Gastrocnemius medialis (tissue), 4 donors: ENCODE measurements at regions not wholly inside any gene's neighbourhood (a gene's known extent, or its start where the extent isn't known, plus 50 kb on each side); places are given as distances from the start of the nearest gene placed in this dataset.
"Not testable (repeated sequence)": the region's sequence is repeated elsewhere in the genome, so short reads cannot be mapped to it uniquely, and the experiment has no call there.

Experiments used
- ATAC-seq, 2 donors: fragments of 150-250 bp; one replicate each; pipeline ENCODE4 v1.9.1; 2016
- DNase-seq, 2 donors: peaks; one replicate each; pipeline ENCODE4 v3.0.0-alpha.2; 2019
- H3K27ac ChIP-seq, 4 donors: fragments of 200-600 bp; sonication (generic); 1 replicate in 1 of 4; 2 replicates in 3 of 4; pipeline ENCODE4 v1.5.1; 2016 to 2018; ENCODE audit warnings: mild to moderate bottlenecking in 2 of 4, moderate library complexity in 1 of 4
- H3K27me3 ChIP-seq, 3 donors: fragments of 200-600 bp; sonication (generic) in 2 of 3; 1 replicate in 1 of 3; 2 replicates in 2 of 3; pipeline versions ENCODE4 v1.5.1 to v1.6.0; 2016 to 2019; ENCODE audit warnings: mild to moderate bottlenecking in 1 of 3, moderate library complexity in 1 of 3
- H3K36me3 ChIP-seq, 2 donors: fragments of 200-600 bp; sonication (generic) in 1 of 2; one replicate each; pipeline ENCODE4 v1.5.1; 2017 to 2018
- H3K4me1 ChIP-seq, 2 donors: fragments of 200-600 bp; sonication (generic) in 1 of 2; one replicate each; pipeline ENCODE4 v1.5.1; 2016 to 2017; ENCODE audit warnings: mild to moderate bottlenecking in 2 of 2
- H3K4me3 ChIP-seq, 4 donors: fragments of 200-600 bp; sonication (generic) in 3 of 4; 1 replicate in 1 of 4; 2 replicates in 3 of 4; pipeline ENCODE4 v1.5.1; 2016 to 2019; ENCODE audit warnings: mild to moderate bottlenecking in 2 of 4
- H3K9me3 ChIP-seq, 3 donors: fragments of 200-600 bp; sonication (generic) in 2 of 3; 1 replicate in 1 of 3; 2 replicates in 2 of 3; pipeline ENCODE4 v1.5.1; 2016 to 2019
- CTCF ChIP-seq, 5 experiments: fragments of 450-650 bp in 3 of 5; fragments of 200-600 bp in 2 of 5; sonication (generic) in 2 of 5; IDR thresholded peaks in 4 of 5; conservative IDR thresholded peaks in 1 of 5; 1 replicate in 4 of 5; 2 replicates in 1 of 5; pipeline ENCODE4 v1.5.1; 2016 to 2019; ENCODE audit warnings: antibody characterized with exemption in 5 of 5, mild to moderate bottlenecking in 3 of 5, moderate library complexity in 3 of 5
- POLR2A ChIP-seq, 2 donors: fragments of 450-650 bp; IDR thresholded peaks; one replicate each; pipeline ENCODE4 v1.6.1; 2017; ENCODE audit warnings: antibody characterized with exemption in 2 of 2, mild to moderate bottlenecking in 2 of 2, moderate library complexity in 2 of 2
- in situ Hi-C, 4 donors: fragments of 200-750 bp; cut with MboI; loops; one replicate each; pipeline versions ENCODE4 v1.15.0 to v1.8.0; 2017; ENCODE audit warnings: low sequenced_read_pairs in 4 of 4
- intact Hi-C: fragments of 100-400 bp; cut with DNase I; formaldehyde crosslinking; loops from one replicate; pipeline ENCODE4 v1.15.1; 2023; ENCODE audit warnings: low total_unique reads

- intact Hi-C loops (no loop called here), in situ Hi-C loops (no loop called here)
- ATAC-seq (no peak), DNase-seq (no peak)
- Histone ChIP-seq H3K4me3 (no peak overlapping the region), H3K27me3 (no peaks in the 10 kb centered on the region), H3K4me1 (no peaks in the 10 kb centered on the region), H3K27ac (no peak overlapping the region), H3K36me3 (no peaks in the 10 kb centered on the region), H3K9me3 (no peaks in the 10 kb centered on the region)
- no peak for TF ChIP-seq CTCF (IDR thresholded peaks at IDR 0.05 in 4 of 5, conservative IDR thresholded peaks at IDR 0.05 in 1 of 5)
- TF ChIP-seq POLR2A (IDR thresholded peaks at IDR 0.05) = no peak
These were observed 240.9 kb upstream of the DIO3 start for GRCh38 chr14:101320396-101320795.

- no peaks in the 10 kb centered on the region for H3K4me1 ChIP-seq
- no peak for TF ChIP-seq CTCF (IDR thresholded peaks at IDR 0.05 in 4 of 5, conservative IDR thresholded peaks at IDR 0.05 in 1 of 5)
- TF ChIP-seq POLR2A (IDR thresholded peaks at IDR 0.05) = no peak
These were observed 239.1 kb upstream of the DIO3 start for GRCh38 chr14:101322223-101322622.

GRCh38 chr14:101323111-101323510, 238.2 kb upstream of the DIO3 start:
- Histone ChIP-seq H3K27me3 (no peaks in the 10 kb centered on the region), H3K4me3 (no peak overlapping the region), H3K4me1 (no peaks in the 10 kb centered on the region), H3K27ac (no peak overlapping the region), H3K36me3 (no peaks in the 10 kb centered on the region), H3K9me3 (no peaks in the 10 kb centered on the region)
- DNase-seq = no peak
- in situ Hi-C loops = no loop called here
- TF ChIP-seq POLR2A (IDR thresholded peaks at IDR 0.05) (no peak), CTCF (IDR thresholded peaks at IDR 0.05 in 4 of 5, conservative IDR thresholded peaks at IDR 0.05 in 1 of 5) (no peak)
- intact Hi-C loops = no loop called here
- no peak for ATAC-seq

More at GRCh38 chr14:101322223-101322622, 239.1 kb upstream of the DIO3 start:
- no peak for ATAC-seq
- Histone ChIP-seq H3K9me3 (no peaks in the 10 kb centered on the region), H3K27me3 (no peaks in the 10 kb centered on the region), H3K4me3 (no peak overlapping the region), H3K36me3 (no peaks in the 10 kb centered on the region), H3K27ac (no peak overlapping the region)
- in situ Hi-C loops = no loop called here
- DNase-seq = no peak
- intact Hi-C loops = no loop called here

- H3K4me3 ChIP-seq, in situ Hi-C loops, H3K9me3 ChIP-seq, H3K27me3 ChIP-seq, DNase-seq, H3K27ac ChIP-seq, ATAC-seq, H3K4me1 ChIP-seq, H3K36me3 ChIP-seq, intact Hi-C loops: not testable (repeated sequence)
These were observed 237.6 kb upstream of the DIO3 start for GRCh38 chr14:101323614-101324235.

- intact Hi-C loops = no loop called here
- no peaks in the 10 kb centered on the region for H3K9me3 ChIP-seq
- no peak overlapping the region for H3K4me3 ChIP-seq
- H3K4me1 ChIP-seq = no peaks in the 10 kb centered on the region
- no peaks in the 10 kb centered on the region for H3K36me3 ChIP-seq
- H3K27me3 ChIP-seq = no peaks in the 10 kb centered on the region
- ATAC-seq = no peak
- TF ChIP-seq CTCF (IDR thresholded peaks at IDR 0.05 in 4 of 5, conservative IDR thresholded peaks at IDR 0.05 in 1 of 5) (no peak), POLR2A (IDR thresholded peaks at IDR 0.05) (no peak)
- DNase-seq = no peak
- in situ Hi-C loops = no loop called here
- H3K27ac ChIP-seq = no peak overlapping the region
These were observed 236.0 kb upstream of the DIO3 start for GRCh38 chr14:101325319-101325718.
